Stimulated activated CD8-positive, alpha-beta memory T cell treated with anti-CD3 and anti-CD28 coated beads, Interleukin-15, amount 100 ng/mL, for 1 hour (primary cell): ENCODE measurements at regions not wholly inside any gene's neighbourhood (a gene's known extent, or its start where the extent isn't known, plus 50 kb on each side); places are given as distances from the start of the nearest gene placed in this dataset.
"Not testable (repeated sequence)": the region's sequence is repeated elsewhere in the genome, so short reads cannot be mapped to it uniquely, and the experiment has no call there.

Experiments used
- DNase-seq: peaks from one replicate; pipeline ENCODE4 v3.0.0-alpha.2; 2020; ENCODE audit warnings: low read depth

- DNase-seq, result no peak
Observed at GRCh38 chr7:65800890-65801341, 72.0 kb upstream of the VKORC1L1 start.

- no peak for DNase-seq
Observed at GRCh38 chr7:65804887-65805286, 68.0 kb upstream of the VKORC1L1 start.

- DNase-seq, result not testable (repeated sequence)
Observed at GRCh38 chr7:65807067-65807466, 65.8 kb upstream of the VKORC1L1 start.

GRCh38 chr7:65809259-65809981 lies 63.5 kb upstream of the VKORC1L1 start:
- DNase-seq, result no peak

- DNase-seq, result no peak
Observed at GRCh38 chr7:65809982-65810288, 62.9 kb upstream of the VKORC1L1 start.

- DNase-seq, result no peak
Observed at GRCh38 chr7:65812281-65812680, 60.6 kb upstream of the VKORC1L1 start.

- DNase-seq, result not testable (repeated sequence)
Observed at GRCh38 chr7:65814556-65815167, 58.2 kb upstream of the VKORC1L1 start.

GRCh38 chr7:65820287-65820950 lies 52.5 kb upstream of the VKORC1L1 start:
- DNase-seq, result no peak
